GM21786 (cell line): ENCODE measurements at regions not wholly inside any gene's neighbourhood (a gene's known extent, or its start where the extent isn't known, plus 50 kb on each side); places are given as distances from the start of the nearest gene placed in this dataset.
"Not testable (repeated sequence)": the region's sequence is repeated elsewhere in the genome, so short reads cannot be mapped to it uniquely, and the experiment has no call there.

Experiments
- ATAC-seq: cut with Tn5 transposase; IDR thresholded peaks from one replicate; pipeline ENCODE4 v1.9.1; 2021; ENCODE audit not compliant: unreplicated experiment

GRCh38 chr5:123294544-123294943, 128.7 kb downstream of the CEP120 start:
- peak; percentile 61 for ATAC-seq

GRCh38 chr5:123289210-123289609, 134.0 kb downstream of the CEP120 start:
- no peak for ATAC-seq

- no peak for ATAC-seq
Observed at GRCh38 chr5:123287881-123288280, 135.3 kb downstream of the CEP120 start.

GRCh38 chr5:123286891-123287290, 136.3 kb downstream of the CEP120 start:
- ATAC-seq = no peak

GRCh38 chr5:123285122-123286023, 137.8 kb downstream of the CEP120 start:
- no peak for ATAC-seq

GRCh38 chr5:123283499-123283898, 139.7 kb downstream of the CEP120 start:
- ATAC-seq = no peak

- no peak for ATAC-seq
Observed at GRCh38 chr5:123283031-123283430, 140.2 kb downstream of the CEP120 start.

GRCh38 chr5:123282444-123282843, 140.8 kb downstream of the CEP120 start:
- ATAC-seq = no peak

- not testable (repeated sequence) for ATAC-seq
Observed at GRCh38 chr5:123280854-123281253, 142.3 kb downstream of the CEP120 start.

GRCh38 chr5:123279136-123279535, 144.1 kb downstream of the CEP120 start:
- no peak for ATAC-seq

- ATAC-seq = no peak
Observed at GRCh38 chr5:123278284-123278683, 144.9 kb downstream of the CEP120 start.

GRCh38 chr5:123273984-123274383, 149.2 kb downstream of the CEP120 start:
- ATAC-seq = no peak

- no peak for ATAC-seq
Observed at GRCh38 chr5:123273095-123273494, 150.1 kb downstream of the CEP120 start.

GRCh38 chr5:123269851-123270250, 153.4 kb downstream of the CEP120 start:
- ATAC-seq = no peak

GRCh38 chr5:123269436-123269835, 153.8 kb downstream of the CEP120 start:
- no peak for ATAC-seq

- no peak for ATAC-seq
Observed at GRCh38 chr5:123266365-123266764, 156.8 kb downstream of the CEP120 start.

GRCh38 chr5:123265551-123265950, 157.7 kb downstream of the CEP120 start:
- ATAC-seq = no peak

GRCh38 chr5:123264394-123264793, 158.8 kb downstream of the CEP120 start:
- no peak for ATAC-seq

GRCh38 chr5:123263859-123264258, 159.3 kb downstream of the CEP120 start:
- no peak for ATAC-seq

GRCh38 chr5:123262216-123262823, 160.9 kb downstream of the CEP120 start:
- no peak for ATAC-seq

- no peak for ATAC-seq
Observed at GRCh38 chr5:123261752-123262151, 161.5 kb downstream of the CEP120 start.

- no peak for ATAC-seq
Observed at GRCh38 chr5:123249446-123249845, 160.4 kb downstream of the PRDM6 start.
